Activated CD8-positive, alpha-beta T cell treated with anti-CD3 and anti-CD28 coated beads, Interleukin-2, amount 10 ng/mL, durations not matched to agents 7 days and 5 days (primary cell): ENCODE measurements at regions not wholly inside any gene's neighbourhood (a gene's known extent, or its start where the extent isn't known, plus 50 kb on each side); places are given as distances from the start of the nearest gene placed in this dataset.
"Not testable (repeated sequence)": the region's sequence is repeated elsewhere in the genome, so short reads cannot be mapped to it uniquely, and the experiment has no call there.

Source experiments
- ATAC-seq: fragments of 150-1000 bp; cut with Tn5 transposase; one replicate; pipeline ENCODE4 v1.10.0; 2021; ENCODE audit warnings: moderate library complexity
- CTCF ChIA-PET: fragments of 350-600 bp; sonication (Branson Sonifier 250); formaldehyde crosslinking; loops from one replicate; lab custom pipeline; 2021; ENCODE audit warnings: antibody characterized with exemption; lab: Charles Lee
- POLR2A ChIA-PET: fragments of 350-600 bp; sonication (Branson Sonifier 250); formaldehyde crosslinking; loops from one replicate; lab custom pipeline; 2021; ENCODE audit warnings: antibody characterized with exemption; lab: Charles Lee
- DNase-seq: peaks from one replicate; pipeline ENCODE4 v3.0.0-alpha.2; 2020
- H3K27ac Mint-ChIP-seq: one replicate; pipeline ENCODE4 v1.8.0; 2021; ENCODE audit warnings: mild to moderate bottlenecking, mixed read lengths
- H3K27me3 Mint-ChIP-seq: one replicate; pipeline ENCODE4 v1.8.0; 2021; ENCODE audit warnings: low read depth, mixed read lengths
- H3K36me3 Mint-ChIP-seq: one replicate; pipeline ENCODE4 v1.8.0; 2021; ENCODE audit warnings: low read depth, mixed read lengths
- H3K4me1 Mint-ChIP-seq: one replicate; pipeline ENCODE4 v1.8.0; 2021; ENCODE audit warnings: low read depth, mixed read lengths
- H3K4me3 Mint-ChIP-seq: one replicate; pipeline ENCODE4 v1.8.0; 2021; ENCODE audit warnings: mild to moderate bottlenecking, mixed read lengths
- H3K9me3 Mint-ChIP-seq: one replicate; pipeline ENCODE4 v1.8.0; 2022; ENCODE audit warnings: mixed read lengths; ENCODE audit not compliant: insufficient read depth

DNA sequence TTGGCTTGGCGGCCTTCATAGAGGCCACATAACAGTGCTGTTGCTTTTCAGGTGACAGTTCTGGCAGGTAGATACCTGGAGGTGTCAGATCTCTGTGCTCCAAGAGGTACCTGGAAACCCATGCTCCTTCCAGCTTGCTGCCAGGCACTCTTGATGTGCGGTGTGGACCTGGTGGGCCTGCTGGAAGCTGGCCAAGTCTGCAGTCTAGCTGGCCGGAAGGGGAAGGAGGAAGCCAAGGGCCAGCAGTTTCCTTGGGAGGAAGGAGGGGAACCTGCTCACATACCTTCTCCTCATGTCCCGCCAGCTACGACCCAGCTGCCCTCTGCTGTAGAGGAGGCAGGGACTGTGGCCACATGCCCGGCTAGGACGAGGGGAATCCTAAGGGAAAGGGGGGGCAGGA, 166.4 kb upstream of the AJAP1 start:
- ATAC-seq (no peak), DNase-seq (no peak)
- Mint-ChIP-seq H3K4me1 (peaks cover 4% of the 10 kb centered on the region), H3K27me3 (no peaks in the 10 kb centered on the region), H3K36me3 (no peaks in the 10 kb centered on the region), H3K9me3 (no peaks in the 10 kb centered on the region), H3K27ac (no peak overlapping the region), H3K4me3 (no peak overlapping the region)
- POLR2A ChIA-PET = no interaction called here
- CTCF ChIA-PET = no interaction called here

DNA sequence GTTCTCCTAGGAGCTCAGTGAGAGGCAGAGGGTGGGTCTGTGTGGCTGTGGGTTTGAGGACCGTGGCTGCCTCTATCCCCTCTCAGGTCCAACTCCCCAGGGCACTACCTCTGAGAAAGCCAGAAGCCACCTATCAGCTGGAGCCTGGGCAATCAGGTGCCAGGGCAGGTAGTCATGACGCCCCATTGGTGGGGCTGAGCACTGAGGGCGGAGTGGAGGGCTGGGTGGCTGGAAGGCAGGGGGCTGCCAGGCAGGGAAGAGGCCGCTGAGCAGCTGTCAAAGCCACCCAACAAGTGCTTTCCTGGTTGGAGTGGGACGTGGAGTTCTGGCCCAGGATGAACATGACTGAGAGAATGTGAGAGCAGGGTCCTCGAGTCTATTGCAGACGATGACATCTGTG, 164.9 kb upstream of the AJAP1 start:
- ChIA-PET CTCF (no interaction called here), POLR2A (no interaction called here)
- Mint-ChIP-seq H3K4me1 (peaks cover 4% of the 10 kb centered on the region), H3K36me3 (no peaks in the 10 kb centered on the region), H3K27ac (no peak overlapping the region), H3K27me3 (no peaks in the 10 kb centered on the region), H3K9me3 (no peaks in the 10 kb centered on the region), H3K4me3 (no peak overlapping the region)
- ATAC-seq = no peak
- DNase-seq = no peak

DNA sequence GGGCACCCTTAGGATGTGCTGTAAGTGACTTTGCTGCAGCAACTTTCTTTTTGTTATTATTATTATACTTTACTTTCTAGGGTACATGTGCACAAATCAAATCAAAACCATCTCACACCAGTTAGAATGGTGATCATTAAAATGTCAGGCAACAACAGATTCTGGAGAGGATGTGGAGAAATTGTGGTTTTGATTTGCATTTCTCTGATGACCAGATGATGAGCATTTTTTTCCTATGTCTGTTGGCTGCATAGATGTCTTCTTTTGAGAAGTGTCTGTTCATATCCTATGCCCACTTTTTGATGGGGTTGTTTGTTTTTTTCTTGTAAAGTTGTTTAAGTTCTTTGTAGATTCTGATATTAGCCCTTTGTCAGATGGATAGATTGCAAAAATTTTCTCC, 164.4 kb upstream of the AJAP1 start:
- CTCF ChIA-PET, H3K4me1 Mint-ChIP-seq, H3K27me3 Mint-ChIP-seq, H3K4me3 Mint-ChIP-seq, ATAC-seq, H3K9me3 Mint-ChIP-seq, DNase-seq, H3K36me3 Mint-ChIP-seq, H3K27ac Mint-ChIP-seq, POLR2A ChIA-PET: not testable (repeated sequence)

DNA sequence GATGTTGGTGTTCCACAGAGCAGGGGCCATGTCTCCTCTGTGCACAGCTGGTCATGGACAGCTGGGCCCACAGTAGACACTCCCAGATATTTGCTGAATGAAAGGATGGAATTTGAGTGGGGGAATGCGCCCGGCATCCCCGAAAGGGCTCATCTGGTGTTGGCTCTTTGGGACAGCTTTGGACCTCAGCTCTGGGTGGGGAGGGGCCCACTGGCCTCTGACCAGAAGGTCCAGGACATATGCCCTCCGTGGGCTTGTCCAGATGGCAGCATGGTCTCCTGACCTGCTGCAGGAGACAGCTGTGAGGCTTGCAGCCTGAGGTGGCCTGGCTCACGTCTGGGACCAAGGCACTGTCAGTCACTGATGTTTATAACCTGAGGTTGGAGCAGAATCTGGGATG, 160.4 kb upstream of the AJAP1 start:
- H3K27ac Mint-ChIP-seq = no peak overlapping the region
- peaks cover 4% of the 10 kb centered on the region for H3K4me1 Mint-ChIP-seq
- ATAC-seq = no peak
- no peak for DNase-seq
- POLR2A ChIA-PET = no interaction called here
- H3K36me3 Mint-ChIP-seq = no peaks in the 10 kb centered on the region
- H3K4me3 Mint-ChIP-seq = no peak overlapping the region
- no peaks in the 10 kb centered on the region for H3K9me3 Mint-ChIP-seq
- CTCF ChIA-PET = no interaction called here
- H3K27me3 Mint-ChIP-seq = no peaks in the 10 kb centered on the region

DNA sequence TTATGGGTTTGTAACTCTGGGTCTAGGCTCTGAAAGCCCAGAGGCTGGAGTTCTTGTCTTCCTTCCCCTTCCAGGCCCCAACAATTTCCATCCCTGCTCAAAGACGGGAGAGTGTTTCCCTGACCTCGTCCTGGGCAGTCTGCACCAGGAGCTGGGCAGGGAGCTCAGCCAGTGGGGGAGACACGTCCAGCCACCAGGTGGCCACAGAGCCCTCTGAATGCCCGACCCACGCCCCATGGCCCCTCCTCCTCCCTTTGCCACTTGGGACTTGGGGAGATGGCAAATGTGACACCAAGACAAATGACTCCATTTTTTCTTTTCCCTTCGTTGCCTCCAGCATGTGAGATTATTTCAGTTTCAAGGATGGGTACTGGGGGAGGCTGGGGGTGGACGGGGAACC, 159.9 kb upstream of the AJAP1 start:
- no peaks in the 10 kb centered on the region for H3K36me3 Mint-ChIP-seq
- H3K4me1 Mint-ChIP-seq = peaks cover 4% of the 10 kb centered on the region
- H3K27me3 Mint-ChIP-seq = no peaks in the 10 kb centered on the region
- no peak for DNase-seq
- H3K4me3 Mint-ChIP-seq = no peak overlapping the region
- CTCF ChIA-PET = no interaction called here
- no peak overlapping the region for H3K27ac Mint-ChIP-seq
- ATAC-seq = no peak
- no peaks in the 10 kb centered on the region for H3K9me3 Mint-ChIP-seq
- POLR2A ChIA-PET = no interaction called here

DNA sequence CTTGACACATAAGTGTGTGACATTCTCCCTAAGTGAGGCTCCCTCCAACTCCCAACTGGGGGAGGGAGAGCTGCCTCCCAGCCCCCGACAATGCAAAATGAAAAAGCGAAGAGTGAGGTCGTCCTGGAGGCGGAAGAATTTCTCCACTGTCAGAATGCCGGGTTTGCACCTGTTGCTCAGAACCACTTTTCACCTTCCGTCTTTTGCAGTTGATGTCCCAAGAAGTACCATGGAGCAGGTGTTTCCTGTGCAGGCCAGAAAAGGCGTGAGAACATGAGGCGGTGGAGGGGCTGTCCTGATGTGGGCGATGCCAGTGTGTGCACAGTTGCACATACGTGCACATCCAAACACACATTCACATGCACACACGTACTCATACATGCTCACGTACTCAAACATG, 158.6 kb upstream of the AJAP1 start:
- Mint-ChIP-seq H3K27me3 (no peaks in the 10 kb centered on the region), H3K27ac (no peak overlapping the region), H3K9me3 (no peaks in the 10 kb centered on the region), H3K4me1 (no peaks in the 10 kb centered on the region), H3K36me3 (no peaks in the 10 kb centered on the region), H3K4me3 (no peak overlapping the region)
- no peak for DNase-seq
- POLR2A ChIA-PET = no interaction called here
- no peak for ATAC-seq
- CTCF ChIA-PET = no interaction called here

DNA sequence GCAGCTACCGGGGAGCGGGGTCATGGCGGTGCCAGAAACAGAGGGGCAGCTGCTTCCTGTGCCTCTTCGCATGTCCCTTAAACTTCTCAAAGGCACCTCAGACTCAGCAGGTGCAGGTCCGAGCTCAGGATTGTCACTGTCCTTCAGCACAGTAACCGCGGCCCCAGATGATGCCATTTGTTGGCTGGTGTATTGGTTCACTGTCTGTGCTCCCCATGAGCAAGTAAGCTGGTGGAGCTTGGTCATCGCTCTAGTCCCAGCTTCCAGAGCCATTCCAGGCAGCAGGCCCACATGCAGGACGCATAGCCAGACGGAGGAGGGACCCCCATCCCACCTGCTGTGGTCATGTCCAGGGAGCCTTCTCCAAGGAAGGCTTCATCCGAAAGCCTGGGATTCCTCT, 154.0 kb upstream of the AJAP1 start:
- no peaks in the 10 kb centered on the region for H3K27me3 Mint-ChIP-seq
- H3K36me3 Mint-ChIP-seq = no peaks in the 10 kb centered on the region
- CTCF ChIA-PET = no interaction called here
- POLR2A ChIA-PET = no interaction called here
- no peak overlapping the region for H3K4me3 Mint-ChIP-seq
- ATAC-seq (no peak), DNase-seq (no peak)
- H3K9me3 Mint-ChIP-seq = no peaks in the 10 kb centered on the region
- no peaks in the 10 kb centered on the region for H3K4me1 Mint-ChIP-seq
- H3K27ac Mint-ChIP-seq = no peak overlapping the region

DNA sequence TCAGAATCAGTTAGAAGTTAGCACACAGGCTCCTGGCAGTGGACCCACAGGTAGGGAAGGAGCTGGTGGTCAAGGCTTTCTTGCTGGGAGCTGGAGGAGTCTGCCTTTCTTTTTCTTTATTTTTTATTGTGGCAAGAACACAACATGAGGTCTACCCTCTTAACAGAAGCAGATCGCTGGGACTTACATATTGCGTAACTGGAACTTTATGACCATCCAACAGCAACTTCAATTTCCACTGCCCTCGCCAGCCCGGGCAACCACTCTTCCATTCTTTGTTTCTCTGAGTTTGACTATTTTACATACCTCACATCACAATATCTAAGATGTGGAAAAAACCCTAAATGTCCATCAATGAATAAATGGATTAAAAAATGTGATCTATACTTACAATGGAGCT, 147.8 kb upstream of the AJAP1 start:
- POLR2A ChIA-PET = no interaction called here
- no peaks in the 10 kb centered on the region for H3K36me3 Mint-ChIP-seq
- CTCF ChIA-PET = no interaction called here
- no peaks in the 10 kb centered on the region for H3K9me3 Mint-ChIP-seq
- H3K4me3 Mint-ChIP-seq = no peak overlapping the region
- no peak overlapping the region for H3K27ac Mint-ChIP-seq
- DNase-seq (no peak), ATAC-seq (no peak)
- H3K4me1 Mint-ChIP-seq = no peaks in the 10 kb centered on the region
- H3K27me3 Mint-ChIP-seq = peaks cover 4% of the 10 kb centered on the region

DNA sequence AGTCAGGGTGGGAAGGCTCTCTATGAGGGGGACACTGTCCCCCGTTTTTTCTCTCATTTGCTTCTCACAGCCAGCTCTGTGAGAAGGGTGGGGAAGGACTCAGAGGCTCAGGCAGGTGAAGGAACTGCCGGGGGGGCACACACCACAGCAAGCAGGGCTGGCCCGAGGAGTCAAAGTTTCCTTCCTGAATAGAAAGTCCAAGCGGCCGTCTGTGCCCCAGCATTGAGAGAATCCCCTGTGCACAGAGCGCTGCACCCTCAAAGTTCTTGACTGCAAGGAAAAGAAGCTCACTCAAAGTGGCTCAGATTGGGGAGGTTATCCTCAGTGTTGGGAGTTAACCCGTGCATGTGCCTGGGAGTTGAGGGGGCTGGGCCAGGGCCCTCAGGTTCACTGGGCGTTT, 145.2 kb upstream of the AJAP1 start:
- ChIA-PET CTCF (no interaction called here), POLR2A (no interaction called here)
- peaks cover 4% of the 10 kb centered on the region for H3K27me3 Mint-ChIP-seq
- H3K9me3 Mint-ChIP-seq = no peaks in the 10 kb centered on the region
- no peak overlapping the region for H3K4me3 Mint-ChIP-seq
- DNase-seq (no peak), ATAC-seq (no peak)
- H3K27ac Mint-ChIP-seq = no peak overlapping the region
- H3K36me3 Mint-ChIP-seq = no peaks in the 10 kb centered on the region
- no peaks in the 10 kb centered on the region for H3K4me1 Mint-ChIP-seq

DNA sequence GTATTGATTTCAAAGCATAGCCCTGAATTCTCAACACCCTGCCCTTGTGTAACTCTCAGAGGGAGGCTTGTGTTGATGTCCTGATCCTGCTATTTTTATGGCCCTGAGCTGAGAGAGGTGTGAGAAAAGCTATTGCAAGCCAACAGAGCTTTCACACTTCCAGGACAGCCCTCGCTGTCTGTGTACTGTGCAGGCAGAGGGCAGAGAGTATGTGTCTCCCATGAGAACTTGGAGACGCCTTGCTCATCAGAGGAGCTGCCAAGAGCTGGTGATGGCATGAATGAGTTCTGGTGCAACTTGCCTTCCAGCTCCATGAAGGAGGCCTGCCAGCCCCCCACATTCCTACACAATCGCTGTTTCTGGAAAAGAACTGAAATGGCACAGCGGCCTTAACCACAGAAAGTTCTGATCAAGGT, 144.1 kb upstream of the AJAP1 start:
- Mint-ChIP-seq H3K27ac (no peak overlapping the region), H3K4me1 (no peaks in the 10 kb centered on the region), H3K4me3 (no peak overlapping the region), H3K9me3 (no peaks in the 10 kb centered on the region), H3K36me3 (no peaks in the 10 kb centered on the region), H3K27me3 (peaks cover 4% of the 10 kb centered on the region)
- DNase-seq (no peak), ATAC-seq (no peak)
- ChIA-PET CTCF (no interaction called here), POLR2A (no interaction called here)

DNA sequence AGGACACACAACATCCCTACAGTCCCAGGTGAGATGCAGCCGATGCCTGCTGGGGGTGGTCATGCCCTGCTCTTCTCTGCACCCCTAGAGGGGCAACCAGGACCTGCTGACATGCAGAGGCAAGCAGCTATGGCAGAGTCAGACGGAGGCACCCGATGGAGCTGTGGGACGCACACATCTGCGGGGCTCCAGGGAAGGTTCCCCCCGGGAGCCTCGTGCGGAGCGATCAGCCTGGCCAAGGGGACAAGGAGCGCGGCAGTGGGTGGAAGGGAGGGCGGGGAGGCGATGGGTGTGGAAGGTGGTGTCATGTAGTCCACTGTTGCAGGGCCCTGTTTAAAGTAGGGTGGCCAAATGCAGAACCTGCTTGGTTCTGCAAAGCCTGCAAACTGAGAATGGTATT, 143.0 kb upstream of the AJAP1 start:
- Mint-ChIP-seq H3K27me3 (peaks cover 4% of the 10 kb centered on the region), H3K4me3 (no peak overlapping the region), H3K4me1 (no peaks in the 10 kb centered on the region), H3K36me3 (no peaks in the 10 kb centered on the region), H3K9me3 (no peaks in the 10 kb centered on the region), H3K27ac (no peak overlapping the region)
- DNase-seq (no peak), ATAC-seq (no peak)
- ChIA-PET POLR2A (no interaction called here), CTCF (no interaction called here)

DNA sequence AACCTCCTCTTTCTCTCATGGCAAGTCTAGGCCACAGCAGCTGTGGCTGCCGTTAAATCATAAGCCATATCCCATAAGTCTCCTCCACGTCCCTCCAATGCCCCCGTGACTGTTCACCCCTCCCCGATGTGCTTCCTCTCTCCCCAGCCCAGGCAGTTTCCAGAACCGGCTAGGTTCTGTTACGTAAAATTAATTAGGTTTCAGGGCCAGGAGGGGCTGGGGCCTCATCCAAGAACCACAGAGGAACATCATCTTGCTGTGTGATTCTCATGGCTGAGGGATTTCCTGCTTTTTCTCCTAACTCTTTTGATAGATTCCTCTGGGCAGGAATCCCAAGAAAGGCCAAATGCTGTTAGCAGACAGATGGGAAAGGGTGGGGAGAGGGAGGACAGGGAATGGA, 141.8 kb upstream of the AJAP1 start:
- Mint-ChIP-seq H3K27ac (no peak overlapping the region), H3K4me3 (no peak overlapping the region), H3K4me1 (no peaks in the 10 kb centered on the region), H3K9me3 (no peaks in the 10 kb centered on the region), H3K36me3 (no peaks in the 10 kb centered on the region), H3K27me3 (peaks cover 4% of the 10 kb centered on the region)
- no peak for DNase-seq
- no peak for ATAC-seq
- ChIA-PET POLR2A (no interaction called here), CTCF (no interaction called here)

DNA sequence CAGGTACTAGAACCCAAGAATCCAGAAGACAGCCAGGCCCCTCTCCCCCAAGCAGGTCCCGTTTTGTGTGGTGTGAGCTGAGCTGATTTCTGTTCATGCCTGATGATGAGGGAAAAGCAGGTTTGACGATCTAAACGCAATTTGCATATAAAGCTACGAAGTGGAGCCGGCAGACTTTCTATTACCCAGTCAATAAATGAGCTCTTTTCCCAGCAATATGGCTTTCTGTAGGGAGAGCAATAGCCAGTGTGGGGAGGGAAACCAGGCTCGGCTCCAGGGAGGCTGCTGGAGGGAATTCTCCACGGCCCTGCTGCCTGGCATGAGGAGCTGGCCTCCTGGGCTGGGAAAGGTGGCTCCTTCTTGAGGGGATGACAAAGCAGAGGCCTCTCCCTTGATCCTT, 140.7 kb upstream of the AJAP1 start:
- Mint-ChIP-seq H3K4me3 (no peak overlapping the region), H3K27me3 (peaks cover 3% of the 10 kb centered on the region), H3K36me3 (no peaks in the 10 kb centered on the region), H3K4me1 (no peaks in the 10 kb centered on the region), H3K9me3 (no peaks in the 10 kb centered on the region), H3K27ac (no peak overlapping the region)
- ChIA-PET CTCF (no interaction called here), POLR2A (no interaction called here)
- no peak for ATAC-seq
- DNase-seq = no peak
